ENCODE measurements at regions not wholly inside any gene's neighbourhood (a gene's known extent, or its start where the extent isn't known, plus 50 kb on each side); places are given as distances from the start of the nearest gene placed in this dataset.

GRCh38 chr5:74916831-74917710 lies 50.9 kb upstream of the FAM169A start:
- TF ChIP-seq CTCF (IDR thresholded peaks at IDR 0.05 in 4 of 5, conservative IDR thresholded peaks at IDR 0.05 in 1 of 5) (no peak), POLR2A (IDR thresholded peaks at IDR 0.05) (no peak)

Measured in gastrocnemius medialis (tissue), 4 donors.